Kasumi-1 (cell line): ENCODE measurements at regions not wholly inside any gene's neighbourhood (a gene's known extent, or its start where the extent isn't known, plus 50 kb on each side); places are given as distances from the start of the nearest gene placed in this dataset.

Source experiments
- DNase-seq, 2 experiments: peaks; one replicate each; lab custom pipeline; 2025; lab: John Stamatoyannopoulos, UW

DNA sequence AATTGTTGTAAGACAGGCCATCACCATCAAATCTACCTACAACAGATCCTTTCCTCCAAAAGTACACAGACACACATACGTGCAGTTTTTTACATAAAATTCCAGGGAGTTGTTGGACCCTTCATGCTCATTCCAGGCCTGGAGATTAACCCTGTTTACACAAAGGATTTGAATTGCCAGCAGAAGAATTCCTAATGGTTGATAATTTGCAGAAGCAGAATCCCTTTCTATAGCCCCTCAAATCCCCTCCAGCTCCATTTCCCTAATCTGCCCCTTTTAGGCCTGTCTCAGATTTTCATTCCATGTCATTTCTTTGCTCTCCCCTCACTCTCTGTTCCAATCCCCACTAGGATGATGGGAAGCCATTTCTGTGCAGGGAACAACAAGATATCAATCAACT, 102.9 kb upstream of the TOX3 start:
- DNase-seq, result no peak

DNA sequence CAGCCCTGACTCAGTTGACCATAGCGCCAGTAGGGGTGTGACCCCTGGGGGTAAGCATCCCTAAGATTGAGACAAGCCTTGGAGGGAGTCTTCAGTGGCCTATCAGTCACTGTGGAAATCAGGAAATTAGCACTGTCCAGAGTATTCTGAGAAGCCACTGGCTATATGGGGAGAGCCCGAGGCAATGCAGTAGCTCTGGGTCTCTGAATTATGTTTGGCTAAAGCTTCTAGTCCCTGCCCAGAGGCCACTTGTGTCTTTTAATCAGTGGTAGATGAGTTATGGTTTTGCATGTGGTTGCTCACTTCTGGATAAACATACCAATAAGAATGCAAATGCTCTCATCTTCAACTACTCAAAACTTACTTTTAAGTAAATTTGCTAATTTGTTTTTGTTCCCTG, 100.6 kb upstream of the TOX3 start:
- DNase-seq, result no peak

DNA sequence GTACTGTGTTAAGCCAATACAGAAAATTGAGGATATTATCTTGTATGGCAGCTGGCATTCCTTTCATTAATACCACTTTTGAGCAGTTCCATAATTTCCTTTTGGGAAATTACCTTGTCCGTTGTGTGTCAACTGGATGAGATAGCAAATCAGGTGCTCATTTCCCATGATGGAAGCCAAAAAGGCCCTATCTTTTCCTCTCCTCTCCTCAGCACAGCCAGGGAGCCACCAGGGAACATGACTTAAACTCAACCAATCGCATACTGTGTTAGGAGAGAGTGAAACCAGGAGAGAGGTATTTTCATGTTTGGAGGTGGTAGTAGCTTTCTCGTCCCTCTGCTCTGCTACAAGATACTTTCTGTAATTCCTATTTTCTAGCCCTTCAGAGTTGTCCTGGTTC, 96.1 kb upstream of the TOX3 start:
- no peak for DNase-seq

DNA sequence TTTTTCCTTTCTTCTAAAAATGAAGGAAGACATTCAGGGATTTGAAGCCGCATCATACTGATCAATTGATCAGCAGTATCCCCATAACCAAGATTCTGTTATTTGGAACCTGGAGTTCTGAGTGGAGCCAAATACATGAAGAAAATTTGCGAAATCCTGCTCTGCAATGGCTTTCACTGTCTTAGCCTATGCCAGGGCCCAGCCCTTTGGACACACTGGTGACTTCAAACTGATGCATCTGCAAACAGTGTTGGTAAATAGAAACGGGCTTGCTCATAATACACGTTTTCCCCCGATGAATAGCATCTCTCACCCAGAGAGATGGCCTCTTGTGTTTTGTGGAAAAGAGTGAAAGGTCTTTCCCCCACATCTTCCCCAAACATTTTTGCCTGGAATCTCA, 87.6 kb upstream of the TOX3 start:
- no peak for DNase-seq

- no peak for DNase-seq
These were observed 87.2 kb upstream of the TOX3 start for GRCh38 chr16:52634104-52634503.

DNA sequence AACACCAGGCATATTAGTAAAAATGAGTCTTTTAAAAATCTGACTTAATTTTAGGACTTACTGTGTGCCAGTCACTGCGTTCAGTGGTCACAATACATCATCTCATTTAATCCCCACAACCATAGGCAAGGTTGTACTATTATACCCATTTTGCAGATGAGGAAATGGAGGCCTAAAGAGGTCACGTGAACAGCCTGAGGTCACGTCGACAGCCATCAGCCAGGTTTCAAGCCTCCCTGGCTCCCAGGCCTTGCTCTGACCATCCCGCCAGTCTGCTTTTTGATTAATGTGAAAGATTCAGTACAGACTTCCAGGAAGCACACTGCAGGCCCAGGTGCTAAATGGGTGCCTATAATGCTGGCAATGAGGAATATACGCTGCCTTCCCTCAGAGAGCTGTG, 86.3 kb upstream of the TOX3 start:
- no peak for DNase-seq

DNA sequence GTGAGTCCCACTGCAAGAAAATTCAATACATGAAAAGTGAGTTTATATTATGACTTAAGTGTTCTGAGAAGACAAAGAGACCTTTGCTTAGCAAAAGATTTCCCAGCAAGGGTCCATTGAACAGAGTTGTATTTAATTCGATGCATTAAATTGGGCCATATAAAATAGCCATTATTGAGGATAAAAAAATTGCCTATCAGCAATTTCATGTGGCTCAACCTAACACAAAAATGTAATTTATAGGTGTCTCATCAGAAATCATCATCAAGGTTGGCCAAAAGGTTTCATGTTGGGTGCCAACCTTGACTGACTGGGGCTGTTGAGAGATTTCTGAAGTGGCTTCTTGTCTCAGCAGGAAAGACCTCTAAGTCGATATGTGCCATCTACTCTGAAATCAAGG, 84.8 kb upstream of the TOX3 start:
- DNase-seq, result no peak

DNA sequence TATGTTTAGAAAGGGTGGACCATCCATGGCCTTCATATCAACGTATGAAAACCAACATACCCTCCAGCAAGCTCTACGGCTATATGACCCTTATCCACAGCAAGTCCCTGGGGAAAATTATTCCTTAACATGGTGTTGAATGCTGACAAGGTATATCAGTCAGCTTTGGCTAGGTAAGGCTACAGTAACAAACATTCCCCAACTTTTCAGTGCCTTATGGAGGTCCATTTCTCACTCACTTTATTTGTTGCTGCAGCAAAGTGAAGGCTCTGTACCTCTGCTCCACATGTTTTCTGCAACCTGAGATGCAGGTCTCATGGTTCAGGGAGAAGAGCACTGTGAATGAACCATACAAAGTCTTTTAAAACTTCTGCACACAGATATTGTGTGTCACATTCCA, 83.8 kb upstream of the TOX3 start:
- no peak for DNase-seq

GRCh38 chr16:52629296-52629695, 82.4 kb upstream of the TOX3 start:
- no peak for DNase-seq

GRCh38 chr16:52624891-52625290, 77.9 kb upstream of the TOX3 start:
- no peak for DNase-seq

- DNase-seq, result no peak
These were observed 74.7 kb upstream of the TOX3 start for GRCh38 chr16:52621651-52622050.

GRCh38 chr16:52618753-52619497, 72.0 kb upstream of the TOX3 start:
- DNase-seq, result no peak

DNA sequence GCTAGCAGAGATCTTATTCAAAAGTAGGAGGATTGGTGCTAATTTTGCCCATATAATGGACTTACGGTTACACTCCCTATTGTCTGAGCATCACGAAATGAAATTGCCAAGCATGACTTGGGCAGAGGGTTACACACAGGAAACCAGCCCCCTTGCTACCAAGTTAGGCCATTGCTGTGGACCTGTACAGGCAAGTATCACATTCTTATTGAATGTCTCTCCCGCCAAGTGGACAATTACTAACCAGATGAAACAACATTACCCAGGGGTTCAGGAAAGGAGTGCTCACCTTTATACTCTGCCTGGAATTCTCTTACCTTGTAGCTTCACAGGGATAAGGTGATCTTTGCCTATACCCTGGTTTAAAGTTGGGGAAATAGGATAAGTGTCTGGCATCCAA, 70.6 kb upstream of the TOX3 start:
- DNase-seq, result no peak

DNA sequence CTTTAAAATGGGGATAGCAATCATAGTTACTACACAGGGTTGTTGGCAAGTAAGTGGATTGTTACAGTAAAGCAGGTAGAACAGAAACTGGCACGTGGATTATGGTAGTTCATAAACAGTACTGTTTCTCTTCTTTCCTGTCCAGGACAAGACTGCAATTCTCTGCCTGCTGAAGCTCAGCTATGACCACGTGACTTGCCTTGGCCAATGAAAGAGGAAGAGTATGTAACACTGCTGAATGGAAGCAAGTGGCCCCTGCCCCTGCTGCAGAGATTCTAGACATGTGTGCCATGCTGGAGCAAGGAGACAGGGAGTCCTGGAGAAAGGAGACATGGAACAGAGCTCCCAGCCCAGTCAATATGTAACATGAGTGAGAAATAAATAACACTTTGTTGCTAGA, 66.6 kb upstream of the TOX3 start:
- DNase-seq, result no peak

DNA sequence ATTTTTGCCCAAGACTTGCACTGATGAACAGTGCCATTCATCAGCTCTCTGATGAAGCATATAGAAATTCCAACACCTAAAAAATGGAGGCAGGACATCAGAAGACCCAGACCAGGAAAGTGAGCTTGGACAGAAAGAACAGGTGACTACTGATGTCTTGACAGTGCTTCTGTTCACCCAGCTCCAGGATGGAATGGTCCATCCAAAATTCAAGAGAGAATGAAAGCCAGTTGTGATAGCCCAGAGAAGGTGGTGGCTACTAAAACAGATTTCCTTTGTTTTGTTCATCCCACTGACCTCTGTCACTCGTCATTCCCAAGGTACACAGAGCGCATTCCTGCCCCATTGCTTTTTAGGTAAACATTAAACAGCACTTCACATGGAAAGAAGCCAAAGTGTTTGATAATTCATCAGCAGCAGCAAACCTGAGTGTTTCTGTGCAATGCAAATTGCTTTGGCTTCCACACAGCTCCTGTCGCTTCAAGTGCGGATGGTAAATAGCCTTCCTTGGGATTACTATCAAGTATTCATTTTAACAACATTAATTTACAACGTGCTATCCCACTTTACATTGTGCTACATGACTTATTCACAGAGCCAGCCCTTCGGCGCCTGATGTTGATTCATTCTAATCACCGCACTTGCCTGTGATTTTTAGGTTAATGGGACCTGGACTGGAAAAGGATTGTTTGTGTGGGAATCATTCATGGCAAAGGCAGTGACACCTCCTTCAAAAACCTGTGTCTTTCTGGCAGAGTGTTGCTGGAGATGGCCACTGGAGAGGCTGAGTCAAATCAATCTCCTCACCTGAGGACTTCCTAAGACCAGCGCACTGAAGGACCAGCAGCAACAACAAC, 65.1 kb upstream of the TOX3 start:
- no peak for DNase-seq

- DNase-seq, result no peak
These were observed 56.1 kb upstream of the TOX3 start for GRCh38 chr16:52603015-52603414.

DNA sequence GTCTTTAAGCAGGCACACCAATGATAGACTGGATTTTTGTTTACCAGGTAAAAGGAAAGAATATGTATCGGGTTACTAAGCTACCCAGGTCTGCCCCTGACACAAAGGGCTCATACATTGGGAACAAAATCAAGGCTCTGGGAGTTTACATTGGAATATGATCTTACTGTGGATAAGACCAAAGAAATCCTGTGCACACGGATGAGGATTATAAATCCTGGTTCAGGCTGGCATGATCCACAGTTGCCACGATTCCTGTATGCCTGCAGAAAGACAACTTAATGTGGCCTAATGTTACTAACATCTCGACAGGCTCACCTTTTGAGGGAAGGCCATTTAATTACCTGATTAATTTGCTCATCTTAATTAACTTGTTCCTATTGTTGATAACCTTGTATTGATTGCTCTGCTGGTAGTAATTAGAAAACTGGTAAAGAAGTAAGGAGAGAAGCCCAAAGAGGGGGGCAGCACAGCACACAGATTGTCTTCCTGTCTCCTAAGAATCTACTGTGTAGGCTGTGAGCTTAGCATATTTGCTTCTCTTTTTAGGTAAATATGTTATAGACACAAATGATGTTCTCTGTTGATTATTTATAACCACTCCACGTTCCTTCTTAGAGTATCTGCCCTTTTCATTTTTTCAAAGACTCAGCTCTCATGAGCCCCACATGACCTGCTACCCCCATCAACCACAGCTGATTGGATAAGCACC, 51.0 kb upstream of the TOX3 start:
- DNase-seq, result no peak

DNA sequence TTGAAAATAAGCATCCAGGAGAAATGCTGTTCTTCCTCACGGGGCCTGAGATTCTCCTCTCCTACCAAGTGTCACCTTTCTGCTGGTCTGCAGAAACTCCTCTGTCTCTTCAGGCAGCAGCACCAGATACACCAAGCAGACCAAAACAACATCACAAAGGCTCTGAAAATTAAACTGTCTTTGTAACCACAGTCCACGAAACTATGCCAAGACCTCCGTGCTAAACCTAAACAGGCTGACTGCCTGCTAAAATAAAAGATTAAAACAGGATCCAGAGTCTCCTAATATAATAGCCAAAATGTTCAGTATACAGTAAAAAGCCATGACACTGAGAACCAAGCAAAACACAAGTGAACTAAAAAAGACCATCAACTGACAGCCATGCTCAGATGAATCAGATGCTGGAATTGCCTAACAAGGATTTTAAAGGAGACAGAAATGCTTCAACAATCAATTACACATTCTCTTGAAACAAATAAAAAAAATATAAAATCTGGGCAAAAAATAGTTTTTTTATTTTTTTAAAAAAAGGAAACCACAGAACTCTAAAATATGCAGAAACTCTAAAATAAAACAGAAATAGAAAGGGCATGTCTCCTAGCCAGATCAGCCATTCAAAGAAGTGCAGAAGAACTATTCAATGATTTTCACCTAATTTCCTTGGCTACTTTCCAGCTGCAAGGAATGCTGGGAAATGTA, 50.3 kb upstream of the TOX3 start:
- DNase-seq, result no peak
